Fibroblast of lung (primary cell): ENCODE measurements at regions not wholly inside any gene's neighbourhood (a gene's known extent, or its start where the extent isn't known, plus 50 kb on each side); places are given as distances from the start of the nearest gene placed in this dataset.

ENCODE experiments used
- DNase-seq, 2 donors: peaks; one replicate each; pipeline versions ENCODE4 v3.0.0 to v3.0.0-alpha.2; 2010; ENCODE audit warnings: low read depth in 2 of 2
- H2AFZ ChIP-seq: 2 replicates; pipeline ENCODE4 v1.5.1; 2012; ENCODE audit warnings: low read length, control low read depth, inconsistent platforms
- H3K27ac ChIP-seq: 2 replicates; pipeline ENCODE4 v1.5.1; 2011; ENCODE audit warnings: low read length, control low read depth; ENCODE audit not compliant: insufficient read depth
- H3K27me3 ChIP-seq: 2 replicates; pipeline ENCODE4 v1.5.1; 2011; ENCODE audit warnings: mild to moderate bottlenecking, low read length; ENCODE audit not compliant: control insufficient read depth, insufficient read depth
- H3K36me3 ChIP-seq: 2 replicates; pipeline ENCODE4 v1.5.1; 2011; ENCODE audit warnings: low read length; ENCODE audit not compliant: control insufficient read depth, insufficient read depth
- H3K4me1 ChIP-seq: 2 replicates; pipeline ENCODE4 v1.5.1; 2011; ENCODE audit warnings: low read length; ENCODE audit not compliant: control insufficient read depth, insufficient read depth; ENCODE audit errors: extremely low read depth
- H3K4me2 ChIP-seq: 2 replicates; pipeline ENCODE4 v1.5.1; 2011; ENCODE audit warnings: low read length, control low read depth; ENCODE audit not compliant: insufficient read depth; ENCODE audit errors: extremely low read depth
- H3K4me3 ChIP-seq, 4 experiments: fragments of 200-600 bp in 1 of 4; sonication (generic) in 1 of 4; replicated peaks in 1 of 4; 2 replicates each; pipeline ENCODE4 v1.5.1; 2011 to 2016; ENCODE audit warnings: low read length in 4 of 4, low read depth in 3 of 4, mild to moderate bottlenecking in 3 of 4, control low read depth in 2 of 4, inconsistent platforms in 1 of 4, mixed read lengths in 1 of 4; ENCODE audit not compliant: insufficient read depth in 1 of 4; ENCODE audit errors: control extremely low read depth in 1 of 4
- H3K79me2 ChIP-seq: 2 replicates; pipeline ENCODE4 v1.5.1; 2012; ENCODE audit warnings: mild to moderate bottlenecking, low read length, inconsistent platforms; ENCODE audit not compliant: control insufficient read depth, insufficient read depth
- H3K9ac ChIP-seq: 2 replicates; pipeline ENCODE4 v1.5.1; 2011; ENCODE audit warnings: mild to moderate bottlenecking, low read length, control low read depth; ENCODE audit not compliant: insufficient read depth
- H3K9me3 ChIP-seq: 2 replicates; pipeline ENCODE4 v1.5.1; 2012; ENCODE audit warnings: low read depth, low read length; ENCODE audit not compliant: control insufficient read depth, insufficient read depth
- H4K20me1 ChIP-seq: 2 replicates; pipeline ENCODE4 v1.5.1; 2011; ENCODE audit warnings: low read length; ENCODE audit not compliant: control insufficient read depth, insufficient read depth; ENCODE audit errors: extremely low read depth
- EZH2 ChIP-seq: IDR thresholded peaks from 2 replicates; pipeline ENCODE4 v1.5.1; 2012; ENCODE audit warnings: low read length, control low read depth, mild to moderate bottlenecking; ENCODE audit errors: missing control alignments
- TF ChIP-seq, protein P1 (sequence below), 2 donors: IDR thresholded peaks in 1 of 2; conservative IDR thresholded peaks in 1 of 2; 1 replicate in 1 of 2; 2 replicates in 1 of 2; pipeline ENCODE4 v1.5.1; 2011 to 2012; ENCODE audit warnings: low read length in 2 of 2, control low read depth in 1 of 2, inconsistent platforms in 1 of 2, low read depth in 1 of 2, mild to moderate bottlenecking in 1 of 2

DNA sequence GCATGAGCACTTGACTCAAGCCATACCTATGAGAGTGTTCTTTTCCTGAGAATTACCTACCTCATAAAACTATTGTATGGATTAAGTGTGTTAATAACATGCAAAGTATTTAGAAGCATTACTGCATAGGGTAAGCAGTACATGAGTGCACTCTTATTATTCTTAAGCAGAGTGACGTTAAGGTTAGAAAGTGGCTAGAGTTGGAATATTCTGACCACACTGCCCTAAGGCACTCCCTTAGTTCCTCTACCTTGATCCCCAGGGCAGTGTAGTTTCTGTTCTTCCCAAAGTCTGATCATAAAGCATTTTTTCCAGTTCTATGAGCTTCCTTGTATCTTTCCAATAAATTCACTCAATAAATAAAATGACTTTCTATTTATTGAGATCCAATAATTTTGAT, 189.2 kb downstream of the PCSK1 start:
- Histone ChIP-seq H3K9me3 (no peaks in the 10 kb centered on the region), H3K27ac (no peak overlapping the region), H3K36me3 (no peaks in the 10 kb centered on the region), H3K27me3 (no peaks in the 10 kb centered on the region), H3K9ac (no peak overlapping the region), H3K79me2 (no peaks in the 10 kb centered on the region), H4K20me1 (no peaks in the 10 kb centered on the region), H3K4me2 (no peak overlapping the region), H3K4me3 (no peak overlapping the region), H2AFZ (no peak overlapping the region), H3K4me1 (peaks cover 11% of the 10 kb centered on the region)
- DNase-seq: no peak
- TF ChIP-seq, protein P1, sequence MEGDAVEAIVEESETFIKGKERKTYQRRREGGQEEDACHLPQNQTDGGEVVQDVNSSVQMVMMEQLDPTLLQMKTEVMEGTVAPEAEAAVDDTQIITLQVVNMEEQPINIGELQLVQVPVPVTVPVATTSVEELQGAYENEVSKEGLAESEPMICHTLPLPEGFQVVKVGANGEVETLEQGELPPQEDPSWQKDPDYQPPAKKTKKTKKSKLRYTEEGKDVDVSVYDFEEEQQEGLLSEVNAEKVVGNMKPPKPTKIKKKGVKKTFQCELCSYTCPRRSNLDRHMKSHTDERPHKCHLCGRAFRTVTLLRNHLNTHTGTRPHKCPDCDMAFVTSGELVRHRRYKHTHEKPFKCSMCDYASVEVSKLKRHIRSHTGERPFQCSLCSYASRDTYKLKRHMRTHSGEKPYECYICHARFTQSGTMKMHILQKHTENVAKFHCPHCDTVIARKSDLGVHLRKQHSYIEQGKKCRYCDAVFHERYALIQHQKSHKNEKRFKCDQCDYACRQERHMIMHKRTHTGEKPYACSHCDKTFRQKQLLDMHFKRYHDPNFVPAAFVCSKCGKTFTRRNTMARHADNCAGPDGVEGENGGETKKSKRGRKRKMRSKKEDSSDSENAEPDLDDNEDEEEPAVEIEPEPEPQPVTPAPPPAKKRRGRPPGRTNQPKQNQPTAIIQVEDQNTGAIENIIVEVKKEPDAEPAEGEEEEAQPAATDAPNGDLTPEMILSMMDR (conservative IDR thresholded peaks at IDR 0.05 in 1 of 2, IDR thresholded peaks at IDR 0.05 in 1 of 2; ENCODE audit: low read depth in 1 of 2, low read length in 2 of 2): no peak

DNA sequence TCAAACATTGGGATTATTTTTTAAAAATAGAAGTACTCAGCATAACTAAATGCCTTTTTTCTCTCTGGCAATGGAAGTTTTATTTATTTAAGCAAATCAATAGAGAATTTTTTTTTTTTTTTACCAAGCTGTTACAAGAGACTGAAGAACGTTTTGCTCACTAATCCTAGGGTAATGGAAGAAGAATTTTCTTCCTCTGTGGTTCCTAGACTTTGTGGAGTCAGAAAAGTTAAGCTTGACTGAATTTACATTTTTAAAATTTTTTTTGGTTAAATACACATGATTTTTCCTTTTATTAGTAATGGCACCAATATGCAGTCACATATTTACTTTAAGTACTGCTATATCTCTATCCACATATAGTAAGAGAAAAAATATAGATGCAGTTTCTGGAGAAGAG, 189.8 kb downstream of the PCSK1 start:
- Histone ChIP-seq H3K4me3 (no peak overlapping the region), H3K79me2 (no peaks in the 10 kb centered on the region), H4K20me1 (no peaks in the 10 kb centered on the region), H2AFZ (no peak overlapping the region), H3K27me3 (no peaks in the 10 kb centered on the region), H3K4me2 (no peak overlapping the region), H3K9ac (no peak overlapping the region), H3K36me3 (no peaks in the 10 kb centered on the region), H3K4me1 (peaks cover 11% of the 10 kb centered on the region), H3K9me3 (no peaks in the 10 kb centered on the region), H3K27ac (no peak overlapping the region)
- peak in 1 of 2 donors; percentile 74 for DNase-seq
- TF ChIP-seq, protein P1 (conservative IDR thresholded peaks at IDR 0.05 in 1 of 2, IDR thresholded peaks at IDR 0.05 in 1 of 2; ENCODE audit: low read depth in 1 of 2, low read length in 2 of 2): no peak
- no peak for TF ChIP-seq EZH2

DNA sequence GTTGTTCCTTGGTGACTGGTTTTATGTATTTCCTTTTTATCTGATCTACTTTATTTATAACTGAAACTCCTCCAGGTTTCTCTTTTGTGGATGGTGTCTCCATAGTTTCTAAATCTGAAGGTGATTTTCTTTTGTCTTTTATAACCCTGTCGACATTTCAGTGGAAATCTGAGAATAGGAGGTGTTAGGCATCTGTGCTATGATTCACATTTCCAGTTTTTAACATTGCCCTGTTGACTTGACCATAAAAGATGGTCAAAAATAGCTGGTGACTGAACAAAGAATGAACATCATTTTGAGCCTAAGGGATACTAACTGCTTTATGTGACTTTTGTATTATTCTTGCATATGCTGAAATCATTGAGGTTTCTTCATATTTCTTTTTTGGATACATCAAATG, 190.5 kb downstream of the PCSK1 start:
- Histone ChIP-seq H3K9ac (no peak overlapping the region), H3K27ac (no peak overlapping the region)

More for the DNA sequence above, 190.5 kb downstream of the PCSK1 start:
- no peaks in the 10 kb centered on the region for H3K27me3 ChIP-seq
- no peaks in the 10 kb centered on the region for H3K79me2 ChIP-seq
- no peak overlapping the region for H2AFZ ChIP-seq
- no peak overlapping the region for H3K4me3 ChIP-seq
- TF ChIP-seq, protein P1 (conservative IDR thresholded peaks at IDR 0.05 in 1 of 2, IDR thresholded peaks at IDR 0.05 in 1 of 2; ENCODE audit: low read depth in 1 of 2, low read length in 2 of 2): no peak
- TF ChIP-seq EZH2: no peak
- H4K20me1 ChIP-seq: no peaks in the 10 kb centered on the region
- peaks cover 5% of the 10 kb centered on the region for H3K4me1 ChIP-seq
- no peaks in the 10 kb centered on the region for H3K36me3 ChIP-seq
- DNase-seq: peak in 1 of 2 donors; percentile 20
- no peak overlapping the region for H3K4me2 ChIP-seq
- no peaks in the 10 kb centered on the region for H3K9me3 ChIP-seq
